Suprapubic skin (tissue), 3 donors: ENCODE measurements at regions not wholly inside any gene's neighbourhood (a gene's known extent, or its start where the extent isn't known, plus 50 kb on each side); places are given as distances from the start of the nearest gene placed in this dataset.

ENCODE experiments used
- POLR2AphosphoS5 ChIP-seq, 3 donors: sonication (generic); formaldehyde crosslinking; IDR thresholded peaks; one replicate each; pipeline ENCODE4 v1.6.1; 2017; ENCODE audit warnings: antibody characterized with exemption in 3 of 3
- TF ChIP-seq, protein P1 (sequence below), 2 donors: fragments of 200-600 bp in 1 of 2; fragments of 450-650 bp in 1 of 2; sonication (generic) in 1 of 2; IDR thresholded peaks; one replicate each; pipeline ENCODE4 v1.5.1; 2016 to 2019; ENCODE audit warnings: antibody characterized with exemption in 2 of 2, mild to moderate bottlenecking in 1 of 2, moderate library complexity in 1 of 2

- TF ChIP-seq, protein P1, sequence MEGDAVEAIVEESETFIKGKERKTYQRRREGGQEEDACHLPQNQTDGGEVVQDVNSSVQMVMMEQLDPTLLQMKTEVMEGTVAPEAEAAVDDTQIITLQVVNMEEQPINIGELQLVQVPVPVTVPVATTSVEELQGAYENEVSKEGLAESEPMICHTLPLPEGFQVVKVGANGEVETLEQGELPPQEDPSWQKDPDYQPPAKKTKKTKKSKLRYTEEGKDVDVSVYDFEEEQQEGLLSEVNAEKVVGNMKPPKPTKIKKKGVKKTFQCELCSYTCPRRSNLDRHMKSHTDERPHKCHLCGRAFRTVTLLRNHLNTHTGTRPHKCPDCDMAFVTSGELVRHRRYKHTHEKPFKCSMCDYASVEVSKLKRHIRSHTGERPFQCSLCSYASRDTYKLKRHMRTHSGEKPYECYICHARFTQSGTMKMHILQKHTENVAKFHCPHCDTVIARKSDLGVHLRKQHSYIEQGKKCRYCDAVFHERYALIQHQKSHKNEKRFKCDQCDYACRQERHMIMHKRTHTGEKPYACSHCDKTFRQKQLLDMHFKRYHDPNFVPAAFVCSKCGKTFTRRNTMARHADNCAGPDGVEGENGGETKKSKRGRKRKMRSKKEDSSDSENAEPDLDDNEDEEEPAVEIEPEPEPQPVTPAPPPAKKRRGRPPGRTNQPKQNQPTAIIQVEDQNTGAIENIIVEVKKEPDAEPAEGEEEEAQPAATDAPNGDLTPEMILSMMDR (IDR thresholded peaks at IDR 0.05) = no peak
- TF ChIP-seq POLR2AphosphoS5 (IDR thresholded peaks at IDR 0.05) = no peak
Measured at GRCh38 chr10:10853954-10854353, 163.7 kb upstream of the CELF2 start.
